Panc1 (cell line): ENCODE measurements at regions not wholly inside any gene's neighbourhood (a gene's known extent, or its start where the extent isn't known, plus 50 kb on each side); places are given as distances from the start of the nearest gene placed in this dataset.

Source experiments
- ATAC-seq: fragments of 200-7000 bp; cut with Tn5 transposase; 2 replicates; pipeline ENCODE4 v1.9.1; 2020; ENCODE audit warnings: mild to moderate bottlenecking, moderate library complexity
- BruUV-seq: library from RNA; stranded (reverse); fragments of 400-500 nt; replicated peaks from 2 replicates; lab custom pipeline; 2021; lab: Mats Ljungman, UMichigan
- CTCF ChIA-PET: fragments of 300-600 bp; sonication (Branson Sonifier 250); formaldehyde crosslinking; loops from one replicate; lab custom pipeline; 2022; ENCODE audit warnings: antibody characterized with exemption; lab: Charles Lee
- POLR2A ChIA-PET: fragments of 300-600 bp; sonication (Branson Sonifier 250); formaldehyde crosslinking; loops from one replicate; lab custom pipeline; 2022; ENCODE audit warnings: antibody characterized with exemption; lab: Charles Lee
- DNase-seq: peaks from one replicate; pipeline ENCODE4 v3.0.0-alpha.2; 2010; ENCODE audit warnings: low read depth, low spot score
- H3K27ac ChIP-seq: 2 replicates; pipeline ENCODE4 v1.5.1; 2011; ENCODE audit warnings: mild to moderate bottlenecking, low read length, inconsistent platforms
- H3K27me3 ChIP-seq: fragments of 200-500 bp; sonication (Bioruptor generic); 2 replicates; pipeline ENCODE4 v1.6.0; 2014; ENCODE audit warnings: low read length, inconsistent platforms; ENCODE audit not compliant: control insufficient read depth, insufficient read depth
- H3K36me3 ChIP-seq: fragments of 200-500 bp; sonication (Bioruptor generic); 2 replicates; pipeline ENCODE4 v1.5.1; 2014; ENCODE audit warnings: inconsistent platforms, mild to moderate bottlenecking, low read length, moderate library complexity; ENCODE audit not compliant: control insufficient read depth, insufficient read depth
- H3K4me1 ChIP-seq: 2 replicates; pipeline ENCODE4 v1.5.1; 2011; ENCODE audit warnings: inconsistent platforms, mild to moderate bottlenecking, low read length, moderate library complexity; ENCODE audit not compliant: control insufficient read depth, insufficient read depth
- H3K4me3 ChIP-seq, 2 experiments: 2 replicates each; pipeline ENCODE4 v1.5.1; 2011 to 2012; ENCODE audit warnings: low read depth in 2 of 2, low read length in 2 of 2, mild to moderate bottlenecking in 2 of 2, inconsistent platforms in 1 of 2, moderate library complexity in 1 of 2
- H3K9me3 ChIP-seq: fragments of 200-500 bp; sonication (Bioruptor generic); 2 replicates; pipeline ENCODE4 v1.5.1; 2014; ENCODE audit warnings: low read depth, mild to moderate bottlenecking, inconsistent platforms, low read length, moderate library complexity; ENCODE audit not compliant: control insufficient read depth, insufficient read depth
- CTCF ChIP-seq: fragments of 450-650 bp; IDR thresholded peaks from 2 replicates; pipeline ENCODE4 v1.5.1; 2017; ENCODE audit warnings: mild to moderate bottlenecking
- POLR2AphosphoS5 ChIP-seq: IDR thresholded peaks from 2 replicates; pipeline ENCODE4 v1.6.1; 2012; ENCODE audit warnings: mild to moderate bottlenecking, low read depth, low read length, moderate library complexity
- REST ChIP-seq, 2 experiments: IDR thresholded peaks; 2 replicates each; pipeline ENCODE4 v1.6.1; 2011 to 2012; ENCODE audit warnings: low read depth in 2 of 2, control low read depth in 1 of 2, low read length in 1 of 2, mild to moderate bottlenecking in 1 of 2, moderate library complexity in 1 of 2; ENCODE audit not compliant: insufficient read depth in 1 of 2
- SIN3A ChIP-seq: IDR thresholded peaks from 2 replicates; pipeline ENCODE4 v1.6.1; 2012; ENCODE audit warnings: low read depth, mild to moderate bottlenecking, low read length, moderate library complexity, borderline replicate concordance; ENCODE audit not compliant: insufficient read depth
- TCF7L2 ChIP-seq: IDR thresholded peaks from 2 replicates; pipeline ENCODE4 v1.6.1; 2011; ENCODE audit warnings: mild to moderate bottlenecking, low read depth, low read length, inconsistent platforms
- in situ Hi-C: cut with HindIII; loops from 2 replicates; pipeline ENCODE4 v1.10.0; 2016; ENCODE audit warnings: low sequenced_read_pairs, low pct_unique_long_range_greater_than_20kb
- intact Hi-C: fragments of 100-400 bp; cut with micrococcal nuclease; formaldehyde crosslinking; loops from one replicate; pipeline ENCODE4 v1.10.0; 2022; ENCODE audit not compliant: unreplicated experiment

- in situ Hi-C loops (no loop called here), intact Hi-C loops (no loop called here)
- no peak for TF ChIP-seq CTCF
- no peak for TF ChIP-seq SIN3A
- no peak for TF ChIP-seq TCF7L2
- TF ChIP-seq POLR2AphosphoS5 = no peak
- TF ChIP-seq REST (IDR thresholded peaks at IDR 0.05; ENCODE audit: insufficient read depth in 1 of 2, low read depth in 2 of 2, low read length in 1 of 2) = no peak
- BruUV-seq = no TSS peak
- Histone ChIP-seq H3K27ac (no peak overlapping the region), H3K27me3 (no peaks in the 10 kb centered on the region), H3K4me3 (no peak overlapping the region), H3K9me3 (no peaks in the 10 kb centered on the region), H3K36me3 (no peaks in the 10 kb centered on the region), H3K4me1 (no peaks in the 10 kb centered on the region)
- DNase-seq (no peak), ATAC-seq (no peak)
- ChIA-PET POLR2A (no interaction called here), CTCF (no interaction called here)
These were observed 187.0 kb upstream of the TAB2 start for GRCh38 chr6:149130508-149130907.

GRCh38 chr6:149131891-149132290, 185.6 kb upstream of the TAB2 start:
- Histone ChIP-seq H3K36me3 (no peaks in the 10 kb centered on the region), H3K27ac (no peak overlapping the region), H3K4me3 (no peak overlapping the region), H3K27me3 (no peaks in the 10 kb centered on the region), H3K4me1 (no peaks in the 10 kb centered on the region), H3K9me3 (no peaks in the 10 kb centered on the region)
- no TSS peak for BruUV-seq
- ChIA-PET CTCF (no interaction called here), POLR2A (no interaction called here)
- intact Hi-C loops (no loop called here), in situ Hi-C loops (no loop called here)
- ATAC-seq (no peak), DNase-seq (no peak)
- TF ChIP-seq TCF7L2 (no peak), CTCF (no peak), SIN3A (no peak), REST (IDR thresholded peaks at IDR 0.05; ENCODE audit: insufficient read depth in 1 of 2, low read depth in 2 of 2, low read length in 1 of 2) (no peak), POLR2AphosphoS5 (no peak)
